ENCODE measurements at regions not wholly inside any gene's neighbourhood (a gene's known extent, or its start where the extent isn't known, plus 50 kb on each side); places are given as distances from the start of the nearest gene placed in this dataset.

DNA sequence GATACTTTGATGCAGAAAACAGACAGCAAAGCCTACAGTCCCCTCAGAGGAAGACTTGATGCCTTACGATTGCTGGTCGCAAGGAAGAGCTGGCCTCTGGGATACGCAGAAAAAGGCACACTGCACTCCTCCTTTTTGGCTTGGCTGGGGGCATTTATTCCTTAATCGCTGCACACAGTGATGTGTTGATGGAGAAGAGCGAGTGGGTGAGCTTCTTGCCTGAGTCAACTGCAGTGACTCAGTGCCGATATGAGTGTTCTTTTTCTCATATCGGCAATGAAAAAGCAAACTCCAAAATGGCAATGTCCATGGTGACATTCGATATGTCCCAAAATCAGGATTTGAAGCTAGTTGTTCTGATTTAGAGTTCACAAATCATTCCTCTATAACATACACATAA is 794.8 kb downstream of the HACE1 start:
- Histone ChIP-seq H3K9me2 (no peaks in the 10 kb centered on the region), H3K27me3 (ENCODE audit: insufficient read depth) (no peaks in the 10 kb centered on the region), H3K4me2 (no peak overlapping the region), H3K9ac (no peak overlapping the region), H3K4me1 (ENCODE audit: control insufficient read depth in 1 of 2, insufficient read depth in 2 of 2, low read depth in 1 of 2, low read length in 1 of 2) (no peaks in the 10 kb centered on the region; a peak in 2 of 4 replicates), H3K27ac (ENCODE audit: low read depth in 2 of 2, low read length in 1 of 2) (no peak overlapping the region), H3K4me3 (ENCODE audit: low read depth in 2 of 2, low read length in 1 of 2) (no peak overlapping the region), H4K20me1 (ENCODE audit: insufficient read depth) (no peaks in the 10 kb centered on the region), H3K9me3 (no peaks in the 10 kb centered on the region), H2AFZ (ENCODE audit: low read depth) (no peak overlapping the region), H3F3A (replicated peaks; ENCODE audit: insufficient read depth) (no peaks in the 10 kb centered on the region), H3K36me3 (replicated peaks in 1 of 2; ENCODE audit: control insufficient read depth in 1 of 2, insufficient read depth in 2 of 2, low read length in 1 of 2) (no peaks in the 10 kb centered on the region), H3K79me2 (ENCODE audit: insufficient read depth) (no peaks in the 10 kb centered on the region)
- TF ChIP-seq GABPA (IDR thresholded peaks at IDR 0.05; ENCODE audit: low read depth) = no peak
- TF ChIP-seq TAF1 (IDR thresholded peaks at IDR 0.05; ENCODE audit: borderline replicate concordance, low read depth, low read length) = no peak
- TF ChIP-seq, protein P1, sequence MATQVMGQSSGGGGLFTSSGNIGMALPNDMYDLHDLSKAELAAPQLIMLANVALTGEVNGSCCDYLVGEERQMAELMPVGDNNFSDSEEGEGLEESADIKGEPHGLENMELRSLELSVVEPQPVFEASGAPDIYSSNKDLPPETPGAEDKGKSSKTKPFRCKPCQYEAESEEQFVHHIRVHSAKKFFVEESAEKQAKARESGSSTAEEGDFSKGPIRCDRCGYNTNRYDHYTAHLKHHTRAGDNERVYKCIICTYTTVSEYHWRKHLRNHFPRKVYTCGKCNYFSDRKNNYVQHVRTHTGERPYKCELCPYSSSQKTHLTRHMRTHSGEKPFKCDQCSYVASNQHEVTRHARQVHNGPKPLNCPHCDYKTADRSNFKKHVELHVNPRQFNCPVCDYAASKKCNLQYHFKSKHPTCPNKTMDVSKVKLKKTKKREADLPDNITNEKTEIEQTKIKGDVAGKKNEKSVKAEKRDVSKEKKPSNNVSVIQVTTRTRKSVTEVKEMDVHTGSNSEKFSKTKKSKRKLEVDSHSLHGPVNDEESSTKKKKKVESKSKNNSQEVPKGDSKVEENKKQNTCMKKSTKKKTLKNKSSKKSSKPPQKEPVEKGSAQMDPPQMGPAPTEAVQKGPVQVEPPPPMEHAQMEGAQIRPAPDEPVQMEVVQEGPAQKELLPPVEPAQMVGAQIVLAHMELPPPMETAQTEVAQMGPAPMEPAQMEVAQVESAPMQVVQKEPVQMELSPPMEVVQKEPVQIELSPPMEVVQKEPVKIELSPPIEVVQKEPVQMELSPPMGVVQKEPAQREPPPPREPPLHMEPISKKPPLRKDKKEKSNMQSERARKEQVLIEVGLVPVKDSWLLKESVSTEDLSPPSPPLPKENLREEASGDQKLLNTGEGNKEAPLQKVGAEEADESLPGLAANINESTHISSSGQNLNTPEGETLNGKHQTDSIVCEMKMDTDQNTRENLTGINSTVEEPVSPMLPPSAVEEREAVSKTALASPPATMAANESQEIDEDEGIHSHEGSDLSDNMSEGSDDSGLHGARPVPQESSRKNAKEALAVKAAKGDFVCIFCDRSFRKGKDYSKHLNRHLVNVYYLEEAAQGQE (IDR thresholded peaks at IDR 0.05; ENCODE audit: low read depth, low read length) = no peak
- WGBS (ENCODE audit: low lambda C conversion rate) = 67% methylated on average over 8 of the region's 8 CpGs
- no peak for DNase-seq
- ChIA-PET CTCF (no interaction called here), POLR2A (no interaction called here)

DNA sequence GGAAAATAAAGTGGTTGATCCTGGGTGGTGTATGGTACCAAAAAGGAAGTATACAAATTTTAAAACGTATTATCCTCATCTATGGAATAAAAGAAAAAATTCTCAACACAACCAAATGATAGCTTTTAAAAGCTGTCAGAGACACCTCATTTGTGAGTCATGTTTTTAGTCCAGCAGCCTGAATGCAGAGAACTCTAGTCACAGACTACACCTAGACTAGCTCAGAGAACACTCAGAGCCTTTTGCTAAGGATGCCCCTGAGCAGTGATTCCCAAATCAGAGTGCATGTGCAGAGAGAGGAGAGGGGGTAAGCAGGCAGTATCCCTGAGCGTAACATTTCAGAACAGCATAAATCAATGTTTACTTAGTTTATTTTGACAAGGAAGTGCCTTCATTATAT is 809.3 kb downstream of the HACE1 start:
- Histone ChIP-seq H3K9me3 (no peaks in the 10 kb centered on the region), H3K4me2 (no peak overlapping the region), H2AFZ (ENCODE audit: low read depth) (no peak overlapping the region), H3K9ac (no peak overlapping the region), H3K36me3 (replicated peaks in 1 of 2; ENCODE audit: control insufficient read depth in 1 of 2, insufficient read depth in 2 of 2, low read length in 1 of 2) (no peaks in the 10 kb centered on the region), H3F3A (replicated peaks; ENCODE audit: insufficient read depth) (no peaks in the 10 kb centered on the region), H3K27ac (ENCODE audit: low read depth in 2 of 2, low read length in 1 of 2) (no peak overlapping the region), H3K27me3 (ENCODE audit: insufficient read depth) (no peaks in the 10 kb centered on the region), H3K4me3 (ENCODE audit: low read depth in 2 of 2, low read length in 1 of 2) (no peak overlapping the region), H3K9me2 (no peaks in the 10 kb centered on the region), H4K20me1 (ENCODE audit: insufficient read depth) (no peaks in the 10 kb centered on the region), H3K79me2 (ENCODE audit: insufficient read depth) (no peaks in the 10 kb centered on the region), H3K4me1 (ENCODE audit: control insufficient read depth in 1 of 2, insufficient read depth in 2 of 2, low read depth in 1 of 2, low read length in 1 of 2) (no peaks in the 10 kb centered on the region)
- ChIA-PET POLR2A (no interaction called here), CTCF (no interaction called here)
- no peak for TF ChIP-seq TCF12 (IDR thresholded peaks at IDR 0.05)
- 49% methylated on average over 2 of the region's 2 CpGs for WGBS (ENCODE audit: low lambda C conversion rate)
- DNase-seq = no peak

DNA sequence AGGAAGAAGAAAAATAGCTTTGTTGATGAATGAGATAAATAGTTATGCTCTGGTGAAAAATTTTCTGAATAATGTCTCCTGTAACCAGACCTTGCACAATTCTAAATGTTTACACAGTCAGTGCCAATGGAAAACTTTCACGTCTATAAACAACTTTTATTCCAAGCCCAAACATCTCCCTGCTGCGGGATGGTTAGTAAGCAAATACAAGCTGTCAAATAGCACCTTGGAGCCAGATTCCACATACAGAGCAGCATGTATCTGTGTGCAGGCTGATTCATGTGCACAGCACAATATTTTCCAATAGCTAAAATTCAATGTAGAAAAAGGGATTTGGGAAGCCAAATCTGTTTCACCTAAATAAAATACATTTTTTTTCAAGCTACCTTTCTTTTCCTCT is 813.3 kb downstream of the HACE1 start:
- Histone ChIP-seq H3K9me2 (no peaks in the 10 kb centered on the region), H4K20me1 (ENCODE audit: insufficient read depth) (no peaks in the 10 kb centered on the region), H3K36me3 (replicated peaks in 1 of 2; ENCODE audit: control insufficient read depth in 1 of 2, insufficient read depth in 2 of 2, low read length in 1 of 2) (no peaks in the 10 kb centered on the region), H3K27ac (ENCODE audit: low read depth in 2 of 2, low read length in 1 of 2) (no peak overlapping the region), H3K4me3 (ENCODE audit: low read depth in 2 of 2, low read length in 1 of 2) (no peak overlapping the region), H3K4me2 (no peak overlapping the region), H3K4me1 (ENCODE audit: control insufficient read depth in 1 of 2, insufficient read depth in 2 of 2, low read depth in 1 of 2, low read length in 1 of 2) (no peaks in the 10 kb centered on the region), H2AFZ (ENCODE audit: low read depth) (no peak overlapping the region), H3K27me3 (ENCODE audit: insufficient read depth) (no peaks in the 10 kb centered on the region), H3K79me2 (ENCODE audit: insufficient read depth) (no peaks in the 10 kb centered on the region), H3K9me3 (no peaks in the 10 kb centered on the region), H3K9ac (no peak overlapping the region), H3F3A (replicated peaks; ENCODE audit: insufficient read depth) (no peaks in the 10 kb centered on the region)
- ChIA-PET CTCF (interaction anchor here (0.7 kb wide), 1 partner anchor 9 kb away, joined by 3 read pairs; no protein-coding TSS in a partner anchor), POLR2A (no interaction called here)
- DNase-seq = no peak
- 52% methylated on average over 2 of the region's 2 CpGs for WGBS (ENCODE audit: low lambda C conversion rate)
- TF ChIP-seq, protein P2, sequence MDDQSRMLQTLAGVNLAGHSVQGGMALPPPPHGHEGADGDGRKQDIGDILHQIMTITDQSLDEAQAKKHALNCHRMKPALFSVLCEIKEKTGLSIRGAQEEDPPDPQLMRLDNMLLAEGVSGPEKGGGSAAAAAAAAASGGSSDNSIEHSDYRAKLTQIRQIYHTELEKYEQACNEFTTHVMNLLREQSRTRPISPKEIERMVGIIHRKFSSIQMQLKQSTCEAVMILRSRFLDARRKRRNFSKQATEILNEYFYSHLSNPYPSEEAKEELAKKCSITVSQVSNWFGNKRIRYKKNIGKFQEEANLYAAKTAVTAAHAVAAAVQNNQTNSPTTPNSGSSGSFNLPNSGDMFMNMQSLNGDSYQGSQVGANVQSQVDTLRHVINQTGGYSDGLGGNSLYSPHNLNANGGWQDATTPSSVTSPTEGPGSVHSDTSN (IDR thresholded peaks at IDR 0.05) = no peak
- no peak for TF ChIP-seq RAD21 (IDR thresholded peaks at IDR 0.05; ENCODE audit: low read length)
- no peak for TF ChIP-seq YY1 (IDR thresholded peaks at IDR 0.05; ENCODE audit: low read depth)
- no peak for TF ChIP-seq GATA2 (CRISPR knock-in tag; IDR thresholded peaks at IDR 0.05)
- TF ChIP-seq, protein P3, sequence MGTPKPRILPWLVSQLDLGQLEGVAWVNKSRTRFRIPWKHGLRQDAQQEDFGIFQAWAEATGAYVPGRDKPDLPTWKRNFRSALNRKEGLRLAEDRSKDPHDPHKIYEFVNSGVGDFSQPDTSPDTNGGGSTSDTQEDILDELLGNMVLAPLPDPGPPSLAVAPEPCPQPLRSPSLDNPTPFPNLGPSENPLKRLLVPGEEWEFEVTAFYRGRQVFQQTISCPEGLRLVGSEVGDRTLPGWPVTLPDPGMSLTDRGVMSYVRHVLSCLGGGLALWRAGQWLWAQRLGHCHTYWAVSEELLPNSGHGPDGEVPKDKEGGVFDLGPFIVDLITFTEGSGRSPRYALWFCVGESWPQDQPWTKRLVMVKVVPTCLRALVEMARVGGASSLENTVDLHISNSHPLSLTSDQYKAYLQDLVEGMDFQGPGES (IDR thresholded peaks at IDR 0.05; ENCODE audit: low read depth, low read length) = no peak
- TF ChIP-seq, protein P4, sequence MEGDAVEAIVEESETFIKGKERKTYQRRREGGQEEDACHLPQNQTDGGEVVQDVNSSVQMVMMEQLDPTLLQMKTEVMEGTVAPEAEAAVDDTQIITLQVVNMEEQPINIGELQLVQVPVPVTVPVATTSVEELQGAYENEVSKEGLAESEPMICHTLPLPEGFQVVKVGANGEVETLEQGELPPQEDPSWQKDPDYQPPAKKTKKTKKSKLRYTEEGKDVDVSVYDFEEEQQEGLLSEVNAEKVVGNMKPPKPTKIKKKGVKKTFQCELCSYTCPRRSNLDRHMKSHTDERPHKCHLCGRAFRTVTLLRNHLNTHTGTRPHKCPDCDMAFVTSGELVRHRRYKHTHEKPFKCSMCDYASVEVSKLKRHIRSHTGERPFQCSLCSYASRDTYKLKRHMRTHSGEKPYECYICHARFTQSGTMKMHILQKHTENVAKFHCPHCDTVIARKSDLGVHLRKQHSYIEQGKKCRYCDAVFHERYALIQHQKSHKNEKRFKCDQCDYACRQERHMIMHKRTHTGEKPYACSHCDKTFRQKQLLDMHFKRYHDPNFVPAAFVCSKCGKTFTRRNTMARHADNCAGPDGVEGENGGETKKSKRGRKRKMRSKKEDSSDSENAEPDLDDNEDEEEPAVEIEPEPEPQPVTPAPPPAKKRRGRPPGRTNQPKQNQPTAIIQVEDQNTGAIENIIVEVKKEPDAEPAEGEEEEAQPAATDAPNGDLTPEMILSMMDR (IDR thresholded peaks at IDR 0.05) = no peak
- TF ChIP-seq EZH2phosphoT487 (IDR thresholded peaks at IDR 0.05; ENCODE audit: borderline replicate concordance, low read depth) = no peak
- TF ChIP-seq NFIC (IDR thresholded peaks at IDR 0.05; ENCODE audit: borderline replicate concordance) = no peak
- TF ChIP-seq EP300 (IDR thresholded peaks at IDR 0.05; ENCODE audit: borderline replicate concordance in 1 of 2, low read depth in 1 of 2, low read length in 1 of 2) = no peak
- no peak for TF ChIP-seq FOXJ3 (CRISPR knock-in tag; IDR thresholded peaks at IDR 0.05)
- TF ChIP-seq RCOR1 (IDR thresholded peaks at IDR 0.05; ENCODE audit: low read length) = no peak
- no peak for TF ChIP-seq TAF1 (IDR thresholded peaks at IDR 0.05; ENCODE audit: borderline replicate concordance, low read depth, low read length)
- no peak for TF ChIP-seq FOXM1 (IDR thresholded peaks at IDR 0.05; ENCODE audit: low read depth)
